NCI-H2107 (cell line): ENCODE measurements at regions not wholly inside any gene's neighbourhood (a gene's known extent, or its start where the extent isn't known, plus 50 kb on each side); places are given as distances from the start of the nearest gene placed in this dataset.
"Not testable (repeated sequence)": the region's sequence is repeated elsewhere in the genome, so short reads cannot be mapped to it uniquely, and the experiment has no call there.

ENCODE experiments used
- DNase-seq: peaks from one replicate; lab custom pipeline; 2025; lab: John Stamatoyannopoulos, UW

GRCh38 chr1:187516874-187517273 is 688.1 kb downstream of the PLA2G4A start:
- DNase-seq = no peak

DNA sequence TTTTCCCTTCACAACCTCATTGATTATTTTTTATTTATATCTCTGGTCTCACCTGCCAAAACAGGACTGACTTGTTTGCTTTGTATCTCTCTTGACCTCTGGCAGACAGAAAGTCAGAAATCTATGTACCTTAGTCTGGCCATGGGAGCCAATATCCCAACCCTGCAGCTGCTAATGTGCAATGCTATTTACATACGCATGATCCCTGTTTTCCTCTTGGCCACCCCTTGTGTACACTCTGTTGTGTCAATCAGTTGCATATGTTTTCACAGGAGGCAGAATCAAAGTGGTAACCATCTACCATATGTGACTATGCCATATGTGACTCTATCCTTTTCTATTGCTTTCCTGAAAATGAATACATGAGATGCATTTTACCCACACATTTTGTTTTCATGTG is 688.8 kb downstream of the PLA2G4A start:
- no peak for DNase-seq

- no peak for DNase-seq
Observed at GRCh38 chr1:187527346-187527745, 698.6 kb downstream of the PLA2G4A start.

- DNase-seq = no peak
Observed at GRCh38 chr1:187537936-187538335, 709.2 kb downstream of the PLA2G4A start.

DNA sequence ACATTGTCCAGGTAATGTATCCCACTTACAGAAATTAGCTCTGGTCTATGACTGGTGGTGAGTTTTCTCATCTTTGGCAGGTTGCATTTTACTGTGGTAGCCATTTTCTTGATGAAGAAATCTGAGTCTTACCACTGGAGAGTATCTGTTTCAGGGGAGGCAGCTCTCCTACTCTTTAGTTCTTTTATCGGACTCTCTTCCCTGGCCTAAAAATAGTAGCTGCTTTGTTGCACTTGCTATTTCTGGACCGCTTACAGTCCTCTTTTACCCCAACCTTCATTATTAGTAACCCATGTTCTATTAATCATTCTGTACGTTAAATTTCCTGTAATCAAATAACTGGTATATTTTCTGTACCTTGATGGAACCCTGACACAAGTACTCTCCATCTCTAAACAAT is 720.8 kb downstream of the PLA2G4A start:
- DNase-seq = no peak

GRCh38 chr1:187551061-187551460 is 722.3 kb downstream of the PLA2G4A start:
- no peak for DNase-seq

DNA sequence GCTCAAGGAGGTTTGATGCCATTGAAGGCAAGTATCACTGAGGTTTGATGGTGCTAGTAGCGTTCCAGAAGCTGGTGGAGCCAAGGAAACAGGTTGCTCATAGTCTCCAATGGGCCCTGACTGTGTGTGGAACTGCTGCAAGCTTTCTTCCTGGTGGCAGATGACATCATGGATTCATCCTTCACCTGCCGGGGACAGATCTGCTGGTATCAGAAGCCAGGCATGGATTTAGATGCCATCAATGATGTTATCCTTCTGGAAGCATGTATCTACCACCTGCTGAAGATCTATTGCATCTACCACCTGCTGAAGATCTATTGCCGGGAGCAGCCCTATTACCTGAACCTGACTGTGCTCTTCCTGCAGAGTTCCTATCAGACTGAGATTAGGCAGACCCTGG is 734.4 kb downstream of the PLA2G4A start:
- no peak for DNase-seq

DNA sequence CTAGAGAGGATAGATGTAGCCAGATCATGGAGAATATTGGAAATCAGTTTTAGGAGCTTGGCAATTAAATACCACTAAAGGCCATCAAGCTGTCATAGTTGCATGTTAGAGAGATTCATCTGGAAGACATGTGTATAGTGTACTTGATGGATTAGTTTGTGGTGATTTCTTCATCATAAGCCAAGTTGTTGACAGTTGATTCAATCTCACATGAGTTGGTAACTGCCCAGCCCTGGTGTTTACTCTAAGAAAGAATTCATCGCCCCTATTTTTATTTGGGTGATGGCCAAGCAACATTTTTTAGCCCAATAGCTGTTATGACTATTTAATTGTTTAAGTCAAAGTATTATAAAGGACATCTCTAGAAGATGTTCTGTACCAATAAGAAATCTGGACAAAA is 737.6 kb downstream of the PLA2G4A start:
- DNase-seq = no peak

DNA sequence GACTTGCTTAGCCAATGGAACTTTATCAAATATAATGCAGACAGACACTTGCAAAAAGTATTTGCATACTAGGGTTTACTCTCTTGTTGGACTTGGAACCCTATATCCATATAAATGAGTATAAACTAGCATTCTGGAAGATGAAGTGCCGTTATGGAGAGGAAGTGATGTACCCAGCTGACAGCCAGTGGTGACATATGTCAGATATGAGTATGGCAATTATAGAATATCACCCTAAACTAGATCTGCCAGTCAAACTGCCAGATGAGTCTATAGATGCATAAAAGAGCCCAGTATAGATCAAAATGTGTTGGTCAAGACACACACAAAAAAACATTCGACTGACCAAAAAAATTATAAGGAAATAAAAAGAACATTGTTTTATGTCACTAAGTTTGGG is 739.3 kb downstream of the PLA2G4A start:
- DNase-seq = no peak

- no peak for DNase-seq
Observed at GRCh38 chr1:187570166-187570565, 741.4 kb downstream of the PLA2G4A start.

- no peak for DNase-seq
Observed at GRCh38 chr1:187577610-187578009, 748.9 kb downstream of the PLA2G4A start.

DNA sequence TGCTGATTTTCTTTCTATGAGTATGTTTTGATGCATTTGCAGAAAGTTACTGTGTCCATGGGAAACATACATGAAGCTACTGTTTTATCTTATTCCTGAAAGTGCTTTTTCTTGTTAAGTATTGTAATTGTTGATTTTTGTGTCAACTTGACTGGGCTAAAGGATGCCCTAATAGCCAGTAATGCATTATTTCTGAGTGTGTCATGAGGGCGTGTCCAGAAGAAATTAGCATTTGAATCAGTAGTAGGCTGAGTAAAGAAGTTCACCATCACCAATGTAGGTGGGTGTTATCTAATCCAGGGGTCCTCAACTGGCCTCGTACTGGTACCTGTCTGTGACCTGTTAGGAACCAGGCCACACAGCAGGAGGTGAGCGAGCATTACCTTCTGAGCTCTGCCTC is 760.2 kb downstream of the PLA2G4A start:
- no peak for DNase-seq

DNA sequence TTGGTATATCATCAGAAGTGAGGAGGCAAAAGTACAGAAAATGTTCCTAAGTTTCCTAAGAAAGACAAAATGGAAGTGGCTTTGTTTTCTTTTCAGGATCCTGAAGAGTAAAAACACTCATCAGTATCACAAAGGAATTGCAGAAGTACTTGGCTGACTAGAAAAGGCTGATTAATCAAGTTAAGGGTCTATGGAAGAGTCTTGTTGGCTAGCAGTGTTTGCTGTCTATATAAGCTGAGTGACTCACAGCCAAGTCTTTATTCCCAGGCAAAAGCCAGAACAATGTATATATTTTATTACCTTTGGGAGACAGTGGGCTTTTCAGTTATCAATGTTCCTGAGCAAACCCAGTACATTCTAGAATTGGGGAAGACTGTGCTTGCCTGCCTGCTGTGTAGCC is 777.0 kb downstream of the PLA2G4A start:
- no peak for DNase-seq

GRCh38 chr1:187615853-187616735 is 787.3 kb downstream of the PLA2G4A start:
- not testable (repeated sequence) for DNase-seq

DNA sequence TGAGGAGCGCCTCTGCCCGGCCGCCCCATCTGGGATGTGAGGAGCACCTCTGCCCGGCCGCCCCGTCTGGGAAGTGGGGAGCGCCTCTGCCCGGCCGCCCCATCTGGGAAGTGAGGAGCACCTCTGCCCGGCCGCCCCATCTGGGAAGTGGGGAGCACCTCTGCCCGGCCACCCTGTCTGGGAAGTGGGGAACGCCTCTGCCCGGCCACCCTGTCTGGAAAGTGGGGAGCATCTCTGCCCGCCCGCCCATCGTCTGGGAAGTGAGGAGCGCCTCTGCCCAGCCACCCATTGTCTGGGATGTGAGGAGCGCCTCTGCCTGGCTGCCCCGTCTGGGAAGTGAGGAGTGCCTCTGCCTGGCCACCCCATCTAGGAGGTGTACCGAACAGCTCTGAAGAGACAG is 788.1 kb downstream of the PLA2G4A start:
- DNase-seq = not testable (repeated sequence)

DNA sequence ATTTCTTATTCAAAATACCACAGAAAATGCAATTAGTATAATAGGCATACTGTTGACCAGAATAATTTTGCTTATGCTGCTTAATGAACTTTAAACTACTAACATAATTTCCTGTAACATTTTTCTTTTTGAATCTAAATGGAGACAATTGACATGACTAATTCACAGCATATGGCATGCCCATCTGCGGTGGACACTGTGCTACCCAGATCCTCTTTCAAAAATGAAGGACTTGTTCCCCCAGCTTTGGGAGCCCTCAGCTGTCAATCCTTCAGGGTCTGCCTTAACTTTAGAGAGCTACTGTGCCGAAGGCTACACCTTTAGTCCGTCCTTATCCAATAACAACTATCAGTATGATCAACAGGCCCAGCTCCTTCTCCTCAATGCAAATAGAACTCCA is 789.0 kb downstream of the PLA2G4A start:
- no peak for DNase-seq

GRCh38 chr1:187619175-187619574 is 790.4 kb downstream of the PLA2G4A start:
- no peak for DNase-seq

DNA sequence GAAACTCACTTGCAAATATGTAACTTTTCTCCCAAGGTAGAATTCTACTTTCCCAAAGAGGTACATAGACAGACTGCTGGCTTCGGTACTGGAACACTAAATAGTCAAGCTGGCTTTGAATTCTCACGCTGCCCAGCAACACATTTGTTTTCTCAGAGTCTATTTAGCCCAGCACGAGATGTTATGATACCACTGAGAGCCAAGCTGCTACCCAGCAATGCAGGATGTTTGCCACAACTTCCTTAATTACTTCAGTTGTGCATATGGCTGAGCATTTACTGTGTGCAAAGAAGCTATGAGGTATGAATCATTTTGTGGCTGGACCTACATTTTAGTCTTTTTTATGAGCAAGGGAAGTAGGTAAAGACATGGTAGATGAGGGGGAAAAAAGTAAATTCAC is 793.2 kb downstream of the PLA2G4A start:
- DNase-seq = no peak

- no peak for DNase-seq
Observed at GRCh38 chr1:187622545-187622944, 793.8 kb downstream of the PLA2G4A start.

GRCh38 chr1:187624812-187625545 is 796.2 kb downstream of the PLA2G4A start:
- DNase-seq = no peak

- DNase-seq = no peak
Observed at GRCh38 chr1:187626056-187626455, 797.3 kb downstream of the PLA2G4A start.

DNA sequence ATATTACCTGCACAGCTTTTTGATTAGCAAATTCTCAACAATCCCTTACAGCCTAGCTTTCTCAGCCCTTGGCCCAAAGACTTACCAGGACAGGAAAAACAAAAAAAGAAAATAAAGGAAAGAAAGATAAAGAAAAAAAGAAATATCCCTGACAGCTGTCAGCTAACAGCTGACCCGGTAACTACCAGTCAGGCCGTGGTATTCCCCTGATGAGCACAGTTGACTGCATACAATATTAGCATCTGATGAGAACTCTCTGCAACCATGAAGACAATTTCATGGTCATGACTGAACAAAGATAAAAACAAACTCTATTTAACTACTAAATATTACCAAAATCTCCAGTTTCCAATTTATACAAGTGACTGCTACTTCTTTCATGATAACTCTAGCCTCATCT is 798.8 kb downstream of the PLA2G4A start:
- no peak for DNase-seq

DNA sequence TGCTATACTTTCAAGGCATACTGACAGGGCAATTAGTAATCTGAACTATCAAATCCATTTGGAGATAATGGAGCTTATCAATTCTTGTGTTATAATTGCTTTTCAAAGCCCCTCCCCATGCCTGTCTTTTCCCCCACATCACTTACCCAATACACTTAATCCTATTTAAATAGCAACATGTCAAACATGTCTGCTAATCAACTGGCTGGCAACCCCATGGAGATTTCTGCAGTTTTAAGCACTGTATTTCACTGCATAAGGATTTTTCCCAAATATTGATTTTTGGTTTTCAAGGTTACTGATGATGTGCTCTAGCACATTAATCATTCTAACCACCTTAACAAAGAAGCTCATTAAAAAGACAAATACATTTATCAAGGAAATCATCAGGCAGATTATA is 800.3 kb downstream of the PLA2G4A start:
- DNase-seq = no peak
